Fibroblast of skin of scalp (primary cell): ENCODE measurements at regions not wholly inside any gene's neighbourhood (a gene's known extent, or its start where the extent isn't known, plus 50 kb on each side); places are given as distances from the start of the nearest gene placed in this dataset.
"Not testable (repeated sequence)": the region's sequence is repeated elsewhere in the genome, so short reads cannot be mapped to it uniquely, and the experiment has no call there.

Experiments used
- DNase-seq: peaks from one replicate; pipeline ENCODE4 v3.0.0-alpha.2; 2013

DNA sequence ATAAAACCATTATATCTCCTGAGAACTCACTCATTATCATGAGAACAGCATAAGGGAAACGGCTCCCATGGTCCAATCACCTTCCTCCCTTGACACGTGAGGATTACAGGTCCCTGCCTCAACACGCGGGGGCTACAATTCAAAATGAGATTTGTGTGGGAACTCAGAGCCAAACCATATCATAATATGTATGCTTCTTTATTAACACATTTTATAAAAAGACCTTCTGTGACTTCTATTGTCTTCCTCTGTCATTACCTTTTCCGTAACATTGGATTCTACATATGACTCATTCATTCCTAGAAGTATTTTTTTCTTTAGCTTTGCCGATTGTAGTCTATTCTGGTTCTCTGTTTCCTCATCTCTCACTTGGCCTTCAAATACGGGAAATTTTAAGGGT lies 267.2 kb upstream of the ROBO1 start:
- no peak for DNase-seq

DNA sequence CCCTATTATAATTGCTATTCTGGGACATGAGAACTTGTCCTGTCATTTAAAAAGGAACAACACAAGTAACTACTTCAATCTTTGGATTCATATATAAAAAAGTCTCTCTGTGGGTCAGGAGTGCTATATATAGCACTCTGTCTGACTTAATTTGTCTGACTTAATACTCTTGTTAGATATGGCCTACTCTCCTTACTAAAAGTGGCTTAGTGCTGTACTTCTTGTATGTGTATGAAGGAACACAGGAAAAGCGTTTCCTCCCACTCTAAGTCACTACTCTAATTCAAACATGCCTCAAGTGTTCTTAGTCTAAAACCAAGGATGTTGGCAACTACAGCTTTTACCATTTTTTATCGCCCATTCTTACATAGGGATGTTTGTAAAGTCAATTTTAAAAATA lies 255.2 kb upstream of the ROBO1 start:
- no peak for DNase-seq

DNA sequence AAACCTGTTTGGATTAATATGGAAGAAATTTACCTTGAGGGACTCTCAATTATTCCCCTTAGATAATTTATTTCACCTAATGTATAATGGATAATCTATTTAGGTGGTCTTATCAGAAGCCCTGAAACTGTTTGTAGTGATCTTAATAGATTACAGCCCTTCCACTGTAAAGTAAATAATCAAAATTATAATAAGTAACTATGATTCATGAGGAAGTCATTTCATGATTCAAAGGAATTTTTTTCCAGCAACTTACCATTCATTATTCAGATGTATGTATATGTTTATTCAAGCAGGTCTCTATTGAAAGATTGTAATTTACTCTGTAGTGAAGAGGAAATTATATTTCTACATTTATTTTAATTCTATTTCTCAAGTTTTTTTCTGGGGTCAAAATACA lies 250.6 kb upstream of the ROBO1 start:
- peak; percentile 6 for DNase-seq

DNA sequence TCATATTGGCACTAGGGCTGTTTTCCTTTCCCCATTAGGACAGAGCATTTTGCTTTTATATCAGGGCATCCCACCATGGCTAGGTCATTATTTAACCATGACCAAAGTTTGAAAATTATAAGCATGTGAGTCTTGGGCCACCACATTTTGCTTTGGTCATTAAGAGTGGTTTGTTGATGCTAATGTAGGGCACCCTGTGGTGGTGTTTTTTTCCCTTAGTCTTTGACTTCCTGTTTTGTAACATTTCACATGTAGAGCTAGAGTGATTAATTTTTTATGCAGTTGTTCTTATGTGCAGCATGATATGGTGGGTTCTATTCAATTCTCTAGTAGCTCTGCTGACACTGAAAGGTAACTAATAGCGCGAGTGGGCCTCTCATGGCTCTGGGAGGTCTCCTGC lies 249.6 kb upstream of the ROBO1 start:
- peak; percentile 4 for DNase-seq

DNA sequence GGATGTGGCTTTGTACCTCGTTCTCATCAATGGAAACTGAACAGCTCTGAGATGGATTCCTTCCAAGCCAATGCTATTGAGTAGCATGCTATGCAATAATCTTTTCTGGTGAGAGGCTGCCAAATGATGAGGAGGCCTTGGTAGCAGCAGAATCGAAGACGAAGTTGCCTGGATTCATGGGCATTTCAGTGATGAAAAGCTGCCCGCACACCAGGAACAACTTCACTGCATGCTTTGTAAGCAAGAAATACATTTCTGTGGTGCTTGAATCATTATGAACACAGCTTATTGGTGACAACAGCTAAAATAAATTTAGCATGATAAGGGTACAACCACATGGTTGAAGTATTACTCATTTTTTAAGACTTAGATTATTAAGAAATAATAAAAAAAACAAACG lies 246.8 kb upstream of the ROBO1 start:
- peak; percentile 58 for DNase-seq

DNA sequence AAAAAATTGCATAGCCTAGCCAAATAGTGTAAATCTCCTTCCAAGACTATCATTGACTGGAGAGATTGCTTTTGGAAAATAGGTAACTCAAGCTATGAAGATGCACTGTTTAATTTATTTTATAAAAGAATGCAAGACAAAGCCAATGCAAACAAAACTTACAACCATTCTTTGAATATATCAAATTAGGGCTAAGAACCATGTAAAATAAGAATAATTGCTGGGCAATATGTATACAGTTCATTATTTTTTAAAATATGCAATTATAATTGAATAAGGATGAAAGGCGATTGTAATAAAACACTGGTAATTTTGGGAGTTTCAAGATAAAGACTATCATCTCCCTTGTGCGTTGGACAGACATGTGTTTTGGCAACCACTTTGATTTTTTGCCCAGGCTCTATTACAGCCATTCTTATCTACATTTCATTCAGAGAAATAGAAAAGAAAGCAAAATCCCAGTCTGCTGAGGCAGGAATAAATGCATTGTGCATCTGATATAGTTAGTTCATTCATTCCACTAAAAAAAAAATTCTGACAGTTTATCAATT lies 242.3 kb upstream of the ROBO1 start:
- no peak for DNase-seq

DNA sequence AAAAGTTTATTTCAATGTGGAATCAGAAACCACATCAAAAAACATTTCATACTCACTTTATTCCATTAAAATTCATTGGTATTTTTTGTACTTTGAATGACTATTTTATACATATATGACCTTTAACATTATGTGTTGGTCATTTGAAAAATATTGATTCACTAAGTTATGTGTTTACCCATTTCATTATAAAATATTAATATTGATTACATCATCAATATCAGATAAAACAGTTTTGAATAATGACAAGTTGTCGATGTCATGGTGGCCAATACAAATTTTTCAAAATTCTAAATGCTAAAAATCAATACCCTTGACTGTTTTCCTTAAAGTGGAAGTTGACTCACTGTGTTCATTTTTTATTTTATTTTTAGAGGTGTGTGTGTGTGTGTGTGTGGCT lies 239.7 kb upstream of the ROBO1 start:
- no peak for DNase-seq

DNA sequence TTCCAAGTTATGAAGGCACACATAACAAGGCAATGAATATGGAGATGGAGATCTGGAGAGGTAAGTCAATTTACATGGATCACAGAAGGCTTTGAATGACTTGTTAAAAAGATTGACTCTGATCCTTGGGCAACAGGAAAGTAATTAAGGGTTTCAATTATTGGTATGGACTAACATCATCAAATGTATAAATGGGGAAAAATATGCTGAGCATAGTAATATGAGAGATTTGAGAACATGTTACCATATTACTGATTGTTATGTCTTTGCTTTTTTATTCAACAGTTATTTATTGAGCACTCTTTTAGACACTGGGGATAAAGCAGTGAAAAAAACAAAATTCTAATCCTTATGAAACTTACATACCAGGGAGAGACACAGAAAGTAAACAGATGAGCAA lies 238.5 kb upstream of the ROBO1 start:
- no peak for DNase-seq

DNA sequence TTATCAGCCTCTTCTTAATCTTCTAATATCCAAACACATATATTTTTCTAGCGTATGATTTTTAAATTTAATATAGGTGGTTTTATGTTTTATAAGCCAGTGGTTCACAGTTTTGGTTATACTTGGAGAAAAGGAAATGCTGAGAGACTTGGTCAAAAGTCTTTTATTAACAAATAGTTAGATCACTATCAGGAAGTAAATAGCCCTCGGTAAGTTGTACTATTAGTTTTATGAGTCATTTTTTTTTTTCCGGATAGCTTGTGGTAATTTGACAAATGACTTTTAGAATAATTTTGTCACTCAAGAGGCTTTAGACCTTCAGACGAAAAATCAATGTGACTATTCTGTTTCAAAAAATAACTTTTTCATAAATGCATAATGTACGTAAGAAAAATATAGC lies 232.2 kb upstream of the ROBO1 start:
- DNase-seq: no peak

DNA sequence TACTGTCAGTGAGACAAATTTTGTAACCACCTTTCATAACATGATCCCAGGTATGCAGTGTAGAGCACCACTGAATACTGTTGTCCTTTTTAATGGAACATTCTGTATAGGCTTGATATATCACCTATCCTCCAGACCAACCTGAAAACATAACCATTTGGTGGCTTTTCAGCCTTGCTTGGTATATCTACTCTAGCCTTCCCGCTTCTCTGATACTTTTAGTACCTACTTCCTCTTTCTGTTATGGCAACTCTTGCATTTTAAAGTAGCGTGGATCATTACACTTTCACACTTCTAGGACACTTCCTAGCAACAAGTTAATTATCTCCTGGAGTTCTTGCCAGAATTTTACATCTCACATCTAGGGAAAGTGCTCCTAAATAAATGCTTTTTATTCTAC lies 226.6 kb upstream of the ROBO1 start:
- DNase-seq: no peak

DNA sequence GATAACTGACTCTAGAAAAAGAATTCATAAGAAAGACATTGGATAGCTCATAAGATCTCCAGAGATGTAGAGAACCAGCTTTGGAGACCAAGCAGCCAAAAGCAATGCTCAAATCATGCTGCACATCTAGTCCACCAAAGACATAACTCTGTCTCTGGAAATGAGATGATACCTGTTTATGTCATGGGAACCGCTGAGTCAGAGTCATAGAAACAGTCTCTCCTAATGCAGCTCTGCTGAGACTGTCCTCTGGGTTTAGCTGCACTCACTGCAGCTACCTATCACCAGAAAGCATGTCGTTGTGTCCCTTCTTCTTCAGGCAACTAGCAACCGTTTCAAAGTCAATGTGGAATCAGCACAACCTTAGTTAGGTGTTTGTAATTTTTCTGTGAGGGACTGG lies 218.5 kb upstream of the ROBO1 start:
- DNase-seq: no peak

DNA sequence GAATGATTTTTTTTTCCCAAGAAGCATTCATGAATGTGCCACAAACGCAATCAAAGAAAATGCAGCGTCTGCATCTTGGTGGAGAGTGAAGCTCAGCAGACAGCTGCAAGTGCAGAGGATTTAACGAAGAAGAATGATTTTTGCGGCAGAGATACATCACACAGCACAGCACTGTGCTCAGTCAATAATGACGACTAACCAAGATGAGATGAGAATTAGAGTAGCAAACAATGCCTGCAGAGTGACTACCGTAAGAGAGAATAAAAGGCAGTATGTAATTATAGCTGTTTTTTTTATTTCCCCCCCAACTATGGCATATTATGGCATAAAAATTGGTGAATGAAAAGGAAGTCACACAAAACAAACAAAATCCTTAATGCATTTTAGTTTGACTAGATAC lies 218.0 kb upstream of the ROBO1 start:
- no peak for DNase-seq

DNA sequence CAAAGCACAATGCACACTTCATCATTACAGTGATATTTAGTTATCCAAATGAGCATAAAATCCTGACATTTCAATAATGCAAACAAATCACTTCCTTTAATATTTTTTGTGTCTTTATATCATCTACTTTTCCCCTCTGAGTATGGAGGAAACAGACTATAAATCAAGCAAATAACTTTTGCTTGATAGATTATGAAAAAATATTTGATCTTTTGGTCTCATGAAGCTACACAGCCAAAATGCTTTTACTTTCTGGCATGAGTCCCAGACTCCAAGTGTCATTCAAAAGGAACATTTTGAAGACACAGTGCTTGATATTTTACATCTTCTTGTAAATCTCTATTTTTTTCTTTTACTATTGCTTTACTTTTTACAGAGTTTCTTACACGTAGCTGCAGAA lies 215.3 kb upstream of the ROBO1 start:
- DNase-seq: no peak

DNA sequence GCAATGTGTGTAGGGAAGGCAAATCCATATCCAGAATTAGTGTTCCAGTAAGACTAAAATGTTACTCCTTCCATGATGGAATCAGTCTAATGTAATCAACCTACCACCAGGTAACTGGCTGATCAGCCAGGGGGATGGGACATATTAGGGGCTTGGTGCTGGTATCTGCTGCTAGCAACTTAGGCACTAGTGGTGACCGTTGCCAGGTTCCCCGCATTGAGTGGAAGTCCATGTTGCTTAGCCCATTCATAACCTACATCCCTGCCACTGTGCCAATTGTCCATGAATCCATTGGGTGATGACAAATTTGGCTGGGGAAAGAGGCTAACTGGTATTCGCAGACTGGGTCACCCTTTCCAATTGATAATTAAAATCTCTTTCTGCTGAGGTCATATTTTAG lies 212.2 kb upstream of the ROBO1 start:
- no peak for DNase-seq

DNA sequence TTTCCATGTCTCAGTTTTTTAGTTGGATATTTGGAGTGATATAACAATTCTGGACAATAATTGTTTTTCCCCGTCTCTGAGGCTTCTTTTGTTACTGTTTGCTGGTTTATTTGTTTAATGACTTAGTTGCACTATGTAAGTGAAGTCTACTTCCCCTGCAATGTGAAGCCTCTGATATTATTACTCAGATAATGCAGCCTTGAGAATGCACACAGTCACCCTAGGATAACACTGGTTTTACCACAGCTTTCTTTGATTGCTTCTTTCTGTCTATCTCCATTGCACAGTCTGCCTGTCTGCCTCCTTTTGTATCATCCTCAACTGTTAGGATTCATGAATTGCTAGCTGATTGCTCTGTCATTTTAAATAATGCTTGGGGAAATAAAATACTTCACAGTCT lies 208.7 kb upstream of the ROBO1 start:
- no peak for DNase-seq

DNA sequence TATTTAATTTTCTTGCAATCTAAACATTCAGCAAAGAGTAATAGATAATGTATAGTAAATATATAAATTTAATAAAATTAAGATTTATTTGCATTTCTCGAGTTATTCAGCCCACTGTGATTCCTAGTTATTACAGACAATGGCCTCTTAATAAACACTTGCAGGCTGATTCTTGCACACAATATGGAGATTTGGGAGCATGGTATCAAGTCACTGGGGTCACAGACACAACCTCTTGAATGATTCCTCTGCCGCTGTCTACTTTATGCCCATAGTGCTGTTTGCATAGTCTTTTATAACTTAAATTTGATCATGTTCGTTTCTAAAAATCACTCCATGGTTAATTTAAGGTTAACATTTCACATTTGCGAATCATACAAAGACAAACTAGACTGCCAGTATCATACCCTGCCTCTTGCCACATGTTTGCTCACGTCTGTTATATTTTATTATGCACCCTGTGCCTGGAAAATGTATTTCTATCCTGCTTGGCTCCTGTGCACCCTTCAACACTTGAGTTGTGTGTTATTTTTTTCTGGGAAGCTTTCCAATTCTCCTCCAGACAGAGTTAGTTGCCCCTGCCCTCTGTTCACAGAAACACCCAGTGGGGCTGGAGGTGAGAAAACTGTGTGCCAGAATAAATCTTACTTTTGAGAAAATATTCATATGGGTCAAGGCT lies 206.3 kb upstream of the ROBO1 start:
- peak; percentile 13 for DNase-seq

DNA sequence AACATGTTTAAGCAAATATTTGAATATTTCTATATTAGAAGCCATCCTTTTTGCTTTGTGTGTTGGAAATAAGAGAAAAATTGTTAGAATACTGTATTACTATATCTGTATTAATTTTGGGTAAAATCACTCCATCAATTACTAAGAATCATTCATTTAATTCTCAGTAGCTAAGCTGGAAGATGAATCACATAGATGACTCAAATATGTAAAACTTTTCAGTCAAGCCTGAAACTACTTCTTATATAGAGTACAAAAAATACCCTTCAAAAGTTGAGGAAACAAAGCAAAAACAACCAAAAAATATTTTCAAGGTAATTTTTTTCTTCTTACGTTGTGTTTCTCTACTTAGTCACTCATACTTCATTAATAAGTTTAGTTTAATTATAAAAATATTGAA lies 205.7 kb upstream of the ROBO1 start:
- no peak for DNase-seq

DNA sequence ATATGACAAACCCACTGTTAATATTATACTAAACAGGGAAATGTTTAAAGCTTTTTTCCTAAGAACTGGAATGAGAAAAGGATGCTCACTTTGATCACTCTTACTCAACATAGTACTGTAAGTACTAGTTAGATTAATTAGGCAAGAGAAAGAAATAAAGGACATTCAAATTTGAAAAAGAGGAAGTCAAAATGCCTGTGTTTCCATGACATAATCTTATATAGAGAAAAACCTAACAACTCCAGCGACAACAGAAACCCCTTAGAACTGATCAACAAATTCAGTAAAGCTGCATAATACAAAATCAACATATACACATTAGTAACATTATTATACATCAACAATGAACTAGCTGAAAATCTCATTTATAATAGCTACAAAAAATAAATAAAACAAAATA lies 200.6 kb upstream of the ROBO1 start:
- no peak for DNase-seq

DNA sequence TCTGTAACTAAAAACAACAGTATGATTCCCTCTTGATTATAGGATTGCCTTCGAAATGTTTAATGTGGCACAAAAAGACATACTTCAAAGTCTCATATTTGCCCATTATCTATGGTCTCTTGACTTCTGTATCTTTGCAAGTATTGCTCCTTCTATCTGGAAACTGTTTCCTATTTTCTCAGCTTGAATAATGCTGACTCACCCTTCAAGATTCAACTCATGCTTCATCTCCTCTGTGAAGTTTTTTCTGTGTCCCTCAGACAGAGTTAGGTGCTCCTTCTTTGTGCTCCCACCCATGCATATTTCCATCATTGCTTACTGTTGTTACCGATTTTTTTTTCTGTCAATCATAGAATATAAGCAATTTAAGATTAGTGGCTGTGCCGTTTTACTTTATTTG lies 192.8 kb upstream of the ROBO1 start:
- no peak for DNase-seq

DNA sequence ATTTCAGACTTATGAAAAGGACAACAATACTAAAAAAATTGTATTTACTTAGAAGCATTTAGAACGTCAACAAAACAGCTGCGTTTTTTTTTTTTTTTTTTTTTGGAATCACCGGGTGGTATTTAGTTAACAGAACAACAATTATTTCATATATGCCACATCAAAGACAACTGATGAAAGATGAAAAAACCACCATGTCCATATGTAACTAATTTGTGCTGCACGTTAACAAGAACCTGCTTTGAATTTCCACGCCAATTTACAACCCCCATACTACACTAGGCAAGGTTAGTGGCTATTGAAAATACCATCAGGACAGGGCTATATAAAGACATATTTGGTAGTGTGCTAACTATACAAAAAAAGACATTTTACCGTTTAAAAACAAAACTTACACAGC lies 189.3 kb upstream of the ROBO1 start:
- DNase-seq: no peak

DNA sequence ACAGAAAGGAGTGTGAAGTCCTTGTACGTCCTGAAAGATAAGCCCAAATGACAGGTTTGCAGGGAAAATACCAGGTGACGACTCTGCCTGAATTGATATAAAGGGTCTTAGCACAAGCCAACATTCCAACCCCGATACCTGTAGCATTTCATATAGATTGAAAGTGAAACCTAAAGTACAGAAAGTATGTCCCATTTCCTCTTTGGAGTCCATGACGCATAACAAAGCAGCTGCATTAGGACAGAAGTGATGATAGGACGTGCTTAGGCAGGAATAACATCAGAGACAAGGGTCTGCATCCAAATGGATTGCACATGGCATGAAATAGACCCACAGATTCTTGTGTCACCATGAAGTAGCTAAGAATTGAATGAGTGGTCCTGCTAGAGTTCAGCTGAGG lies 187.0 kb upstream of the ROBO1 start:
- no peak for DNase-seq

DNA sequence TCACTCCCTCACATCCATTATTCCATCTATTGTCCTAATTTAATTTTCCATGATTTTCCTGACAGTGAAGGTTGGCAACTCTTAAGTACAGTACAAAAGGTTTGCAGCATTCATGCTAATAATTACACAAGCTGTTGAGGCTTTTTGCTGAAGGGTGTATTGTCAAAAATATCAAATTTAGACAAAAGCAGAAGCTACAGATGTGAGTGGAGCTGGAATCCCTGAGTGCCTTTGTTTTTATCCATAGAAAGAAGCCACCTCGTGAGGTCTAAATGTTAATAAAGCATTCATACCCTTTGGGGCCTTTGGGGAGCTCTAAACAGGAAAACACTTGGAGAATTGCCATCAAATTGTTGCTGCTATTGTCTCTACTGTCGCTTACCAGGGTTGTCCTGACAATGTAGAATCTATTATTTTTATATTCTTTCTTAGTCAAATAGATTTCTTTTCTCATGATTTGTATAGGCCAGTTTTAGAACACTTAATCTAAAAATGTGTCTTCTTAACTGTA lies 185.8 kb upstream of the ROBO1 start:
- DNase-seq: no peak

DNA sequence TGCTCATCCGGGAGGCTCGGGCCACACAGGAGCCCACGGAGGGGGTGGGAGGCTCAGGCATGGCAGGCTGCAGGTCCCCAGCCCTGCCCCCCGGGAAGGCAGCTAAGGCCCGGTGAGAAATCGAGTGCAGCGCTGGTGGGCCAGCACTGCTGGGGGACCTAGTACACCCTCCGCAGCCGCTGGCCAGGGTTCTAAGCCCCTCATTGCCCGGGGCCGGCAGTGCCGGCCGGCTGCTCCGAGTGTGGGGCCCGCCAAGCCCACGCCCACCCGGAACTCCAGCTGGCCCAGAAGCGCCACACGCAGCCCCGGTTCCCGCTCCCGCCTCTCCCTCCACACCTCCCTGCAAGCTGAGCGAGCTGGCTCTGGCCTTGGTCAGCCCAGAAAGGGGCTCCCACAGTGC lies 183.6 kb upstream of the ROBO1 start:
- DNase-seq: not testable (repeated sequence)

DNA sequence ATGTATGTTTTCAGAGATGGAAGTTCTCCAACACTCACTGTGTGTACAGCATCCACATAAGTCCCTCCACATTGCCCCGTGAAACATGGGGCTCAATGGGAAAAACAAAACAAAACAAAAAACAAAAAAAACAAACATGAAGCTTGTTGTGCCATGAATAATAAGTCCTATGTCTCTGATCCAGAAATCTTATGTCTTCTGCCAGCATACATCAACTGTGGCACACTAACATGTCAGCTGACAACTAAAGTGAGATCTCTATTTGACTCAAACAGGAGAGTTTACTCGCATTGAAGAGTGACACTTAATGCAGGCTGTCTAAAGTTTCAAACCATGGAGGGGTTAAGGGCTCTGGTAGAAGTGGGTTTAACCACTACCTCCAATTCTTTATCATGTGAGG lies 180.2 kb upstream of the ROBO1 start:
- DNase-seq: no peak

DNA sequence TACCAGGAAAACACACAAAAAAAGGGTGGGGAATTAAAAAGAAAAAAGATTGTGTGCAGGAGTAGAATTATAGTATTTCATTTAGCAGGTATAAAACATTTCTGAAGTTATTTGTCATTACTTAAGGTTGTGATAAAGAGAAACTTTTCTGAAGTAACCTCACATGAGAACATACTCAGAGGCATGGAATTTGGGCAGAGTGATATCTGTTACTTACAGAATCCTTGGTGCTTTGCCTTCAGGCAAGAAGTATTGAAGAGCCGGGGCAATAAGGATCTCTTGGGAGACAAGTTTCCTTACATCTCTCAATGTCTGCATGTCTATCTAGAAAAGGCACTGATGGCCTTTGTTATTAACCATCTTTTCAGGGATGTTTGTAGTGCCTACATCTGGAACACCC lies 179.7 kb upstream of the ROBO1 start:
- DNase-seq: no peak
